ENCODE measurements at regions not wholly inside any gene's neighbourhood (a gene's known extent, or its start where the extent isn't known, plus 50 kb on each side); places are given as distances from the start of the nearest gene placed in this dataset.

DNA sequence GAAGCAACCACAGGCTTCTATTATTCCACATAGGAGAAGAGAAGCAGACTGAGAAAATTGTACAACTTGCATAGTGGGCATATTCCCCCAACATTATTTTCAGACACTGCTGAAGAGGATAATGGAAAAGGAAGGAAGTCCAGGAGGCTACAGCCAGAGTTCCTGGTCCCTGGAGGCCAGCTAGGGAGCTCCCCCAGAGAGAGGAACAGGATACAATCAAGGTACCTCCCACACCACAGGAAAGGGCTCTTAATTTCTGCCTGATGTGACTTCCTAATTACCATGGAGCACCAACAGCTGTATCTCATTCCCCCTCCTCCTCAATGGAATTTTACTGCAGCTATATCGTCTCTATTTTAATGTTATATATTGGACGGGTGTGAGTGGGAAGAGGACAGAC, 594.3 kb upstream of the NRSN1 start:
- TF ChIP-seq, protein P1, sequence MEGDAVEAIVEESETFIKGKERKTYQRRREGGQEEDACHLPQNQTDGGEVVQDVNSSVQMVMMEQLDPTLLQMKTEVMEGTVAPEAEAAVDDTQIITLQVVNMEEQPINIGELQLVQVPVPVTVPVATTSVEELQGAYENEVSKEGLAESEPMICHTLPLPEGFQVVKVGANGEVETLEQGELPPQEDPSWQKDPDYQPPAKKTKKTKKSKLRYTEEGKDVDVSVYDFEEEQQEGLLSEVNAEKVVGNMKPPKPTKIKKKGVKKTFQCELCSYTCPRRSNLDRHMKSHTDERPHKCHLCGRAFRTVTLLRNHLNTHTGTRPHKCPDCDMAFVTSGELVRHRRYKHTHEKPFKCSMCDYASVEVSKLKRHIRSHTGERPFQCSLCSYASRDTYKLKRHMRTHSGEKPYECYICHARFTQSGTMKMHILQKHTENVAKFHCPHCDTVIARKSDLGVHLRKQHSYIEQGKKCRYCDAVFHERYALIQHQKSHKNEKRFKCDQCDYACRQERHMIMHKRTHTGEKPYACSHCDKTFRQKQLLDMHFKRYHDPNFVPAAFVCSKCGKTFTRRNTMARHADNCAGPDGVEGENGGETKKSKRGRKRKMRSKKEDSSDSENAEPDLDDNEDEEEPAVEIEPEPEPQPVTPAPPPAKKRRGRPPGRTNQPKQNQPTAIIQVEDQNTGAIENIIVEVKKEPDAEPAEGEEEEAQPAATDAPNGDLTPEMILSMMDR (IDR thresholded peaks at IDR 0.05) = no peak
- TF ChIP-seq POLR2AphosphoS5 (IDR thresholded peaks at IDR 0.05) (no peak), POLR2A (IDR thresholded peaks at IDR 0.05) (no peak)

All from stomach (tissue), 4 donors.